HG03439 (cell line): ENCODE measurements at regions not wholly inside any gene's neighbourhood (a gene's known extent, or its start where the extent isn't known, plus 50 kb on each side); places are given as distances from the start of the nearest gene placed in this dataset.
A peak's percentile ranks its signal among the peaks of the same experiment; 100 is the strongest.

Source experiments
- ATAC-seq: cut with Tn5 transposase; IDR thresholded peaks from one replicate; pipeline ENCODE4 v1.9.1; 2021; ENCODE audit warnings: mild to moderate bottlenecking, moderate library complexity; ENCODE audit not compliant: unreplicated experiment

GRCh38 chr20:23254505-23254904 lies 96.1 kb upstream of the NXT1 start:
- no peak for ATAC-seq

DNA sequence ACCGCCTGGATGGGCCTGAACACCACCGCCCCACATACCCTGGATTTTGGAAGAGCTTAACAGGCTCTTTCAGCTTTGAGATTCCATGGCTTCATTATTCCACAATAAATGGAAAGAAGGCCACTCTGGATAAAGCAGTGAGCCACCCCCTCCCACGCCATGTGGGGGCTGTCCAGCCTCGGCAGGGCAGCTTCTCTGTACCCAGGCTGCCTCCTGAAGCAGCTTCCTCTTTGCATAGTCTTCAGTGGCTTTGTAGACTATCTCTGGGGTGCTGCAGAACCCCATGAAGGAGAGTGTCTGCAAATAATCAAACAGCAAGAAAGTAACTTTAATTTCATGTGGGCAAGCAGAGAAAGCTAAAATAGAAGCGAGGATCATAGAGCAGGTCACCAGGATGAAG lies 96.6 kb upstream of the NXT1 start:
- no peak for ATAC-seq

DNA sequence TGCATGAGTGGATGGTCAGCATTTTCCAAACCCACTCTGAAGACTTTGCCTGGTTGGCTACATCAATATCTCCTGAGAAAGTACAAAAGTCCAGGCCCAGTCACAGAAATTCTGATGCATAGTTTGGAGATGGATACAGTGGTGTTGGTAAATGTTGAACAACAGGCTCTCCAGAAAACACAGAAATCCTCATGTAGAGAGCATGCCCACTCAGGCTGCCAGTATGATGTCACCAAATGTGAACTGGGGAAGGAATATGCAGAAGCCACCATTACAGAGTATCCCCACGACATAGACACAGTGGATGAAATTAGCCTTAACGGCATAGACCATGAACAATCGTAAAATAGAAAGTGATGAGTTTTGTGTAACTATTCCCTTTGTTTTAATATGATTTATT lies 97.1 kb upstream of the NXT1 start:
- no peak for ATAC-seq

GRCh38 chr20:23251779-23252178 lies 98.8 kb upstream of the NXT1 start:
- no peak for ATAC-seq

DNA sequence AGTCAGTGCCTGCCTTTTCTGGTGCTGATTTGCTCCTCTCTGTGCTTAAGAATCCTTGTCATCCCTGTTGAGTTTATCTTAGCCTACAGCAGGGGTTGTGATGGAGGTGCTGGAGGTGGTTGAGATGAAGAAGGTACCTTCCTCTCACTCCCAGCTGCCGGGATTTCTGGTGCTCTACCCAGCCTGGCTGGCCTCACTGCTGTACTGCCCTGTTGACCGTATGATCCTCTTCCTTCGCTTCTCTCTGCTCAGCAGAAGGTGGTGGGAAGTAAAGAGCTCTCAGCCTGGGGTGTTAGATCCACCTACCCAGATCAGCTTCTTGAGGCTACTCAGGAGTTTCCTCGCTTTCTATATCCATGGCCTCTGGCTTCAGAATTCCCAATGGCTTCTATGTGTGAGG lies 101.0 kb upstream of the NXT1 start:
- ATAC-seq = no peak

DNA sequence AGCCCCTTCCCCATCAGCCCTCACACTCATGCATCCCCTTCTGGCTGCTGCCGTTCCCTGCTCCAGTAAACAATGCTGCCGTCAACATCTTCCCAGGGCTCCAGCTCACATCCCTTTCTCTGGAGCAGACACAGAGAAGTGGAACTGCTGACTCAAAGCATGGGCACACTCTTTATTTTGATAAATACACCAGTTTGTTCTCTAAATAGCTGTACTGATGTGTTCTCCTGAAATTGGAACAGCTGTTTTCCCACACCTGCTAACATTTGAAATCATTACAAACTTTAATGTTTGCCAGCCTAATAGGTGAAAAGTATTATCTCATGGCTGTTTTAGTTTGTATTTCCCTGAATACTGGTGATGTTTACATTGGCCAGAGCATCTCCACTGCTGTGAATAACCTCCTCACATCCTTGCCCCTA lies 102.1 kb upstream of the NXT1 start:
- no peak for ATAC-seq

DNA sequence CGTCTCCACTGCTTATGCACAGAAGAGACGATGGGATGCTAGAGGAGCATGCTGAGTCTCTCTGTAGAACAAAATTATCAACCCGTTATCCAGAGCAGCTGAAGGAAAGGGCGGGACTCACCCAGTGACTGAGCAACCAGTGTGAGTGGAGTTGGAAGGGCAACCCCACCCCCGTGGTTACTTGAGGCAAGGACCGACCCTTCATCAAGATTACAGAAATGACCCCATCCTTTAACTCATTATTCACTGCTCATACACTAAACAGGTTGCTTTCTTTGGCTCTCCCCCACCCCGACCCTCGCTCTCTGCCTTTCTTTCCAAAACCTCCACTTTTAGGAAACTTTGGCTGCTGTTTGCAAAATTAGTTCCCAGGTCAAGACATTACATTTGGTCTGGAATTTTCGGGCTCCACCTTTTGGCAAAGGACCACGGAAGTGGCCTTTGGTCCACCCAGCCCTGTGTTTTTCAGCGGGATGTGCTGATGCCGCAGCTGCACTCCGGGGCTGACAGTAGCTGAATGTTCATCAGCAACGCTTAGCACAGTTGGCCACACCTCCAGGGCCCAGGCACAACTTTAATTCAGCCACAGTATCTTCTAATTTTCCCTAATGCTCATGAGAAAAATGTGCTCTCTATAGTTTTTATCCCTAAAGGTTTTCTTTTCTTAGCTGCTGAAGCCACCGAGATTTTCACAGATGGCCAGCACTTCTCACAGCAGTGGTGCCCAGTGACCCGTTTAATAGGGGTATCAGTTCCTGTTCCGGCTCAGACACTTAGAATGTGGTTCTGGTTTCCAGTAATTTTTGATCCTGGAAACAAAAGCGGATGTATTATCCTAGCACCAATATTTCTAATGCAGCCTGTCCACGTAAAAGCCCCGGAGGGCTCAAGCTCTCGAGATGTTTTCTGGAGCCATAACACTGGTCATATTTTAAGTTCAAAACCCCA lies 103.6 kb upstream of the NXT1 start:
- ATAC-seq = no peak

GRCh38 chr20:23245553-23246181 lies 104.9 kb upstream of the NXT1 start:
- peak; percentile 59 for ATAC-seq

GRCh38 chr20:23244916-23245552 lies 105.6 kb upstream of the NXT1 start:
- ATAC-seq = no peak

DNA sequence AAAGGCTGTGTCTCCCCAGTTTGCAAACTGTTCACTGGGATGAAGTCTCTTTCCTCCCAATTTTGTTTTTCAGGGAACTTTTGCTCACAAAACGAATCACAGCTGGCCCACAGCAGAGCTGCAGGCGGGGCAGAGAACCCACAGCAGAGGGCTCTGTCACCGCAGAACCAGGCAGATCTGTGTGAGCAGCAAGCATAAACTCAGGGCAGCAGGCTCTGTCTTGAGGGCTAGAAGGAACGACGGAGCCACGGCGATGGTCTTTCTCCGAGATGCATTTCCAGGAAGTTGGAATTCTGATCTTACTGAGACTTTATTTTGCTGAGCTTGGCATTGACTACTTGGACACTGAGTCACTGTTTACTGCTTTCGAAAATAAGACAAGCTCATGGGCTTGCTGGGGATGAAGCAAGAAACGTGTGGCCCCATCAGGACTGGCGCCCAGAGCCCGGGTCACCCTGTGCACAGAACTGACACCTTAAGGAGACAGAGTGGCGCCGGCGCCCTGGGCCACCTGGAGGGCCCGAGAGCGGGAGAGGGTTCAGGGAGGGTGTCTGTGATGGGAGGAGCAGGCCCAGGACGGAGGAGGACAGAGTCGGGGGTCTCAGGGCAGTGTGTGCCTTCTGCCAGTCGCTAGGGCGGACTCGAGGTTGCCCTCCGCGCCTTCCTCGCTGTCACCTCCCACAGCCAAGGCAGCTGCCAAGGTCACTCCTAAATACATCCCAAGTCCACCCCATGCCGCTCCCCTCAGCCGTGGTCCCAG lies 106.3 kb upstream of the NXT1 start:
- no peak for ATAC-seq

DNA sequence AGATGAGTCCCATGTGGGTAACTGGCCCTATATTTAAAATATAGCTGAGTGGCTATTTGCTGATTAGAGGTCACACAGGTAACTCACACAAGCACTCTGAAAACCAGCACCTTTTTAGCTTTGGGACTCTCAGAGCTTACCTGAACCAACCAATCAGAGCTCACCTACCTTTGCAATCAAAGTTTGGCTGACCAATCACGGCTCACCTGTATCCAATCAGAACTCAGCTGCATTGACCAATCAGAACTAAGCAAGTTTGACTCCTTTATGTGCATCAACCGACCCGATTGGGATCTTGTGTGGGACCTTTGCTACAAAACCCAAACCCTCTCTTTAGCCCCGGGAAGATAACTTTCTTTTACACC lies 106.8 kb upstream of the NXT1 start:
- ATAC-seq = no peak

GRCh38 chr20:23242556-23243180 lies 107.9 kb upstream of the NXT1 start:
- no peak for ATAC-seq

GRCh38 chr20:23242104-23242503 lies 108.5 kb upstream of the NXT1 start:
- ATAC-seq = no peak

- ATAC-seq = no peak
Observed at GRCh38 chr20:23241416-23241815, 109.2 kb upstream of the NXT1 start.

- ATAC-seq = no peak
Observed at GRCh38 chr20:23240519-23240918, 110.1 kb upstream of the NXT1 start.

DNA sequence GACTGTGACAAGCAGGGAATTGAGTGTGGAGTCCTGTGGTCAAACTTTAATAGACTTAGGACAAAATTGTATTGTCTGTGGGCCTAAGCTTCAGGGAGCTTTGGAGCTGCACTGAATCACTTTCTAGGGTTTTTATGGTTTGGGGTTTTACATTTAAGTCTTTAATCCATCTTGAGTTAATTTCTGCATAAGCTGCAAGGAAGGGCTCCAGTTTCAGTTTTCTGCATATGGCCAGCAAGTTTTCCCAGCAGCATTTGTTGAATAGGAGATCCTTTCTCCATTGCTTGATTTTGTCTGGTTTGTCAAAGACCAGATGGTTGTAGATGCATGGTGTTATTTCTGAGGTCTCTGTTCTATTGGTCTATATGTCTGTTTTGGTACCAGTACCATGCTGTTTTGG lies 113.4 kb upstream of the NXT1 start:
- ATAC-seq = no peak

- peak; percentile 80 for ATAC-seq
Observed at GRCh38 chr20:23235173-23236027, 115.2 kb upstream of the NXT1 start.

- no peak for ATAC-seq
Observed at GRCh38 chr20:23234311-23235078, 116.1 kb upstream of the NXT1 start.

DNA sequence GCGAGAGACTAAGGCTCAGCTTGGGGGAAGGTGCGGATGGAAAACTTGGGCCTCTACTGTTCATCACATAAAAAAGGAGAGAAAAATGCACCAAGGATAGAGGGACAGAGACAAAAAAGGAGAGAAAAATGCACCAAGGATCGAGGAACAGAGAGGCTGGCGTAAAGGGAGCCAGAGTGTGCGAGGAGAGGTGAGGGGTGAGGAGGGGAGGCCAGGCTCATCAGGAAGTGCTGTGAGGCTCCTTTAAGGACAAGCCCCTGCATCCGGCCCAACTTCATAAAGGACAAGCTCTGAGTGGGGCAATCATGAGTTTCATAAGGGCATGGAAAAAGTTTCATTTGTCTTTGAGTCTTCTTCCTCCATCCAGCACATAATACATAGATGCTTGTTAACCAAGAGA lies 117.2 kb upstream of the NXT1 start:
- no peak for ATAC-seq
